ENCODE measurements at regions not wholly inside any gene's neighbourhood (a gene's known extent, or its start where the extent isn't known, plus 50 kb on each side); places are given as distances from the start of the nearest gene placed in this dataset.

GRCh38 chr12:25020621-25021243, 71.8 kb upstream of the BCAT1 start:
- no peak for TF ChIP-seq CTCF (IDR thresholded peaks at IDR 0.05)
- no peak for TF ChIP-seq POLR2A (IDR thresholded peaks at IDR 0.05)
- TF ChIP-seq EP300 (IDR thresholded peaks at IDR 0.05): no peak

All from tibial nerve (tissue), 4 donors.